Activated CD8-positive, alpha-beta memory T cell treated with anti-CD3 and anti-CD28 coated beads for 1 hour (primary cell): ENCODE measurements at regions not wholly inside any gene's neighbourhood (a gene's known extent, or its start where the extent isn't known, plus 50 kb on each side); places are given as distances from the start of the nearest gene placed in this dataset.
"Not testable (repeated sequence)": the region's sequence is repeated elsewhere in the genome, so short reads cannot be mapped to it uniquely, and the experiment has no call there.

ENCODE experiments used
- DNase-seq, 2 donors: peaks; one replicate each; pipeline ENCODE4 v3.0.0-alpha.2; 2020; ENCODE audit warnings: low read depth in 1 of 2; ENCODE audit errors: extremely low read depth in 1 of 2

DNA sequence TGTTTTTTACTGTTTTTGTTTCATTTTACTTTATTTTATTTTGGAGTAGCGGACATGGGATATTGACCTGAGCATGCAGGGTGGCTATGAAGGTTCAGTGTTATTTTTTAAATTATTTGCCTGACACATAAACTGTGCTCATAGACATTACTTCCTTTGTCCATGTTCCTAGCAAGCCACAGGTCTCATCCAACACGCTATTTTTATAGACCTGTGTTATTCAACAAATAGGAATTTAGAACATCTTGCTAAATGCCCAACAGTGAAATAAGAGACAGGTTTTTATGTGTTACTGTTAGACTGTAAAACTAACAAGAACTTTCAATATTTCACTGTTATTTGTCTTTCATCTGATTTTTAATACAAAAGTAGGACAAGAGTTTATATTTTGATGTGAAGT is 756.4 kb downstream of the KCNT2 start:
- DNase-seq = no peak

DNA sequence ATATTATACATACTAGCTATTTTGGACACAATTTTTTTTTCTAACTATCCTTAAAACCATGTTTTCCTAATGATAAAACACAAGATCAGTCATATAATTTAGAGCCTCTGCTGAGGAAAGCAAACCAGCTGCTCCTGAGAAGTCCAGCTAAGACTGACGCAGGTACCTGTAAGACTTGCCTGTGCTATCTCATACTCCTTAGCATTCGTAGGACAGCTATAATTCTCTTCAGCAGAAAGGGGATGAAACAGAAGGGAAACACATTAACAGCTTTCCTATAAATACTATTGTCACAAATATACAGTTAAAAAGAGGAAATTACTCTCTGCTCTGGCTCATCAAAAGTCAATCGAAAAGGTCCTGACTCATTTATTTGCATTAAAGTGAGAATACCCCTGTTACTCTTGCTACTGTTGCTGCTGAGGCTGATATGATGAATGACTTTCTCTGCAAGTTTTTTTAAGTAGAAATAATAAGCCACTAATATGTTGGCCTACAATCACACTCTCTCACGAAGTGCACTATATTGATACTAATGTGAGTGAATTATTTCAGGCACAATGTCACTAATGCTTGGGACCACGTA is 757.1 kb downstream of the KCNT2 start:
- DNase-seq = no peak

DNA sequence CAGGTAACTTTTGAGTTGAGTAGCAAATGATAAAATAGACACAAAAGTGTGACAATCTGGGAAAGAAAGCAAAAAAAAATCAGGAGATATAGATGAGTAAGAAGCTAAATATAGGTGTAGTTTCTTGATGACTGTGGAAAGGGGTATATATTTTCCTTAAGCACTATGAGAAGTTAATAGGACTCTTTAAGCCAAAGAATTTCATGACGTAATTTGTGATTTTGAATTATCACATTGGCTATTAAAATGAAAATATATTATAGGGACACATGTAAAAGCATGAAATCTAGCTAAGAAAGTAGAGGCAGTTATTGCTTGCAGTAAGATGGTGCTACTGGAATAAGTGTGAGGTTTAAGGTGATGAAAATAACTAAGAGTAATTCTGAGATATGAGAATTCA is 759.1 kb downstream of the KCNT2 start:
- DNase-seq = no peak

DNA sequence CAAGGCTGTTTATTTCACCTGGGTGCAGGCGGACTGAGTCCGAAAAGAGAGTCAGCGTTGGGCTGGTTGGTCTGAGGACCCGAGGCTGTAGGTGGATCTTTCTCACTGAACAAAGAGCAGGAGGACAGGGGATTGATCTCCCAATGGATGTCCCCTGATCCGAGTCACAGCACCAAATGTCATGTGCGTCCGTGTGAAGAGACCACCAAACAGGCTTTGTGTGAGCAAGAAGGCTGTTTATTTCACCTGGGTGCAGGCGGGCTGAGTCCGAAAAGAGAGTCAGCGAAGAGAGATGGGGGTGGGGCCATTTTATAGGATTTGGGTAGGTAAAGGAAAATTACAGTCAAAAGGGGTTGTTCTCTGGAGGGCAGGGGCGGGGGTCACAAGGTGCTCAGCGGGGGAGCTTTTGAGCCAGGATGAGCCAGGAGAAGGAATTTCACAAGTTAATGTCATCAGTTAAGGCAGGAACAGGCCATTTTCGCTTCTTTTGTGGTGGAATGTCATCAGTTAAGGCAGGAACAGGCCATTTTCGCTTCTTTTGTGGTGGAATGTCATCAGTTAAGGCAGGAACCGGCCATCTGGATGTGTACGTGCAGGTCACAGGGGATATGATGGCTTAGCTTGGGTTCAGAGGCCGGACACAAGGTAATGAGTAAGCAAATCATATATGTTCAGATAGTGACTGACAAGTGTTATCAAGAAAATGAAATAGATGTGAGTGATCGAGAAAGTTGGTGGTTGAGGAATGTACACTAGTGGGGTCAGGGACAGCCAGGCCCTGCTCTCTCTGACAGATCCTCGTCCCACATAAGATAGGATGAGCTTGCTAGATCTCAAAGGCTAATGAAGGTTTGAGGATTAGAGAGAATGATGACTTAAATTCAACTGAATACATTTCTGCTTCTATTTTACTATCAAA is 760.0 kb downstream of the KCNT2 start:
- not testable (repeated sequence) for DNase-seq

DNA sequence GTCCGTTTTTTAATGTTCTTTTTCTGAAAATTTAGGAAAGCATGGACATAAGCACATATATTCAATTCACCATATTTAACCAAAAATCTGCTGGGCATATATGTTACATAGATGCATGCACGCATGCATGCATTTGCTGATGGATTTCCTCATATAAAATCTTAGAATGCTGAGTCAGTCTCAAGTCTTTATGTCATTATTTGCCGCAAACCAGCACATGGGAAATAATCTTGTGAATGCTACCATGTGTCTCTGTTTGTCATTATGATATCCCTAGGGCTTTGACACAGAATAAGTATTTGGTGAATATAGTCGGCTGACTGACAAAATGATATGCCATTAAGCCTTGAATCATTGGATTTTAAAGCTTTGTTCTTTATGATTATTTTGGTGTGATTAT is 776.5 kb downstream of the KCNT2 start:
- DNase-seq = no peak

DNA sequence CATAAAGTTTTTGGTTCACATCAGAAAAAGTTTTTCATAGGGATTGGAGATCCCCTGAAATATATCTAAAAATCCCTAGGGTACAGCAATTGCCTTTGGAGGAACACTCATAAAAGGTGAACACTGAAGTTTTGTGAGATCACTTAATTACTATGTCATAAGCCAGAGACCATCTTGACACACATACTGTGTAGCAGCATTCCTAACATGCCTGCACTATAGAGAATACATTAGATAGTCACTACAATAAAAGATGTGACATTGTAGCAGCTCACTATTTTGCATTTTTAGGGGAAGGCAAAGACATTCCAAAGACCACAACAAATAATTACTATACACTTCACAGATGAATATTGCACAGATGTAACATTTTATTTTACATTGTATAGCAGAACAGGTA is 779.9 kb downstream of the KCNT2 start:
- DNase-seq = no peak

DNA sequence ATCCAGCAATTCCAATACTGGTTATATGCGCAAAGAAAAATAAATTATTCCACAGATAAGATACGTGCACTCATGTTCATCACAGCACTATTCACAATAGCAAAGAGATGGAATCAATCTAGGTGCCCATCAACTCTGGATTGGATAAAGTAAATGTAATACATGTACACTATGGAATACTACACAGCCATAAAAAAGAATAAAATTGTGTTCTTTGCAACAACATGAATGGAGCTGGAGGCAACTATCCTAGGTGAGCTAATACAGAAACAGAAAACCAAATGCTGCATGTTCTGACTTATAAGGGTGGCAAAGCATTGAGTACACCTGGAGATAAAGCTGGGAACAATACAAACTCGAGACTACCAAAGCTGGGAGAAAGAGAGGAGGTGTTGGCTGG is 787.3 kb downstream of the KCNT2 start:
- no peak for DNase-seq

DNA sequence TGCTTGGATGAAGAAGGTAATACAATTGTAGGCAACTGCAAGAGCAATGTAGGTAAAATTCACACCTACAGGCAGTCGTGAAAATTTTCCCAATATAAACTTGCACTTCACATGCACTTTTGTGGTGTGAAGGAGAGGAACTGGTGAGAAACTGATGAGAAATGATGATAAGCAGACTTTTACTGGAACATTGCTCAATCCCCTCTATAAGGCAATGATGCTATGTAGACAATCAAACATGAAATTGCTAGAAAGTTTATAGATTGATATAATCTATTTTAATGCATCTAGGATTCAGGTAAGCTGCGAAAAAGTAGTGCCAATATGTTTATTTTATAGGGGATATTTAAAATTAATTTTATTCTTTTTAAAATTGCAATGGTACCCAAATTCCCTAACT is 802.2 kb downstream of the KCNT2 start:
- no peak for DNase-seq

DNA sequence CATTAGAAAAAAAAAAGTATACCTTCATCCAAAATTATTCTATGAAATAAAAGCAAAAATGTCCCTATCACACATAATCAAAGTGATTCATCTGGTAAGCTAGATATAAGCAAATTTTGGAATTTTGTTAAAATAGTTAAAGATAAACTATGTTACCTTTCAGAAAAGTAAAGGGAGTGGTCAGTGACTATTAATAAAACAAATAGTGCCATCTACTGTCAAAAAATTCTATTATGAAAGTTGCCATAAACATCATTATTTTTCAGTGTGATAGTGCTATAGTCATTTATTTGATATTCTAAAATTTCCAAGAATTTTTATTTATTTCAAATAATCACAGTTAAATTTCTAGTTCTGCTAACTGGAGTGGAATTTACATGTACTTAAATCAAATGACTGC is 803.7 kb downstream of the KCNT2 start:
- no peak for DNase-seq

DNA sequence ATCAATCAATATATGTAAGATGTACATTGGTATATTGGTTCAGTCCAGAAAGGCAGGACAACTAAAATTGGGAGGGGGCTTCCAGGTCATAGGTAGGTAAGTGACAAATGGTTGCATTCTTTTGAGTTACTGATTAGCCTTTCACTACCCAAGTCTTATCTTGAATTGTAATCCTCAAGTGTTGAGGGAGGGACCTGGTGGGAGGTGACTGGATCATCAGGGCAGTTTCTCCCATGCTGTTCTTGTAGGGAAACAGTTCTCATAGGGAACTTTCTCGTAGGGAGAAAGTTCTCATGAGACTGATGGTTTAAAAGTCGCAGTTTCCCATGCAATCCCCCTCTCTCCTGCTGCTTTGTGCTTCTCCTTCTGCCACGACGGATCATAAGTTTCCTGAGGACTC is 809.2 kb downstream of the KCNT2 start:
- DNase-seq = no peak

DNA sequence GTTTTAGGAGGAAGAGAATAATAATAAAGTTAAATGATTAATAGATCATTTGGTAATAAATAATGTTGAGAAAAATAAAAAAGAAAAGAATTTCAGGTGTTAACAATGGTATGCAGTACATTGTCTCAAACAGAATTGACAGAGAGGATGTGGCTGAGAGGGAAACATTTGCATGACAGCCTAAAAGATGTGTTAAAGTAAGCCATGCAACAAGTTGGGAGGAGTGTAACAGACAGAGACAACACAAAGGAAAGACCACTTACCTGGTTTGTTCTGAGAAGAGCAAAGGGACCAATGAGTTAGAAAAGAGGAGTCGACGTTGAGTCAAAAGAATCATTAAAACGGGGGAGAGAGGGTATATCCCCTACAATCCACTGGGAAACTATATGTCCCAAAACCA is 814.0 kb downstream of the KCNT2 start:
- DNase-seq = no peak

DNA sequence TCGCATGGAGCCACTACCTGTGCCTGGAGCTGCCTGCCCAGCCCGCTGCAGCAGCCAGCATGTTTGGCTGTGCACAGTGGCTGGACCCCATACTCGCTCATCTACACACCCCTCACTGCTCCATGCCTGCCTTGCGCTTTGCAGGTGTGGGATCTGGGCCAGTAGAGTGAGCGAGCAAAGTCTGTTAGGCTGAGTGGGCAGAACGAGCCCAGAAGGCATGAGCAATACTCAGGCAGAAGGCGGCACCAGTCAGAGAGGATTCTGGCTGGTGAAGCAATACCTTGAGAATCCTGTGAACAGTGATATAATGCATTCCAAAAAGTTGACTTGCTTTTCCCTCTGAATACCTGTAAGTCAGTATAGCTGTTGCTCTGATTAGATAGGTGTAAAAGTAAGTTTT is 816.4 kb downstream of the KCNT2 start:
- no peak for DNase-seq

DNA sequence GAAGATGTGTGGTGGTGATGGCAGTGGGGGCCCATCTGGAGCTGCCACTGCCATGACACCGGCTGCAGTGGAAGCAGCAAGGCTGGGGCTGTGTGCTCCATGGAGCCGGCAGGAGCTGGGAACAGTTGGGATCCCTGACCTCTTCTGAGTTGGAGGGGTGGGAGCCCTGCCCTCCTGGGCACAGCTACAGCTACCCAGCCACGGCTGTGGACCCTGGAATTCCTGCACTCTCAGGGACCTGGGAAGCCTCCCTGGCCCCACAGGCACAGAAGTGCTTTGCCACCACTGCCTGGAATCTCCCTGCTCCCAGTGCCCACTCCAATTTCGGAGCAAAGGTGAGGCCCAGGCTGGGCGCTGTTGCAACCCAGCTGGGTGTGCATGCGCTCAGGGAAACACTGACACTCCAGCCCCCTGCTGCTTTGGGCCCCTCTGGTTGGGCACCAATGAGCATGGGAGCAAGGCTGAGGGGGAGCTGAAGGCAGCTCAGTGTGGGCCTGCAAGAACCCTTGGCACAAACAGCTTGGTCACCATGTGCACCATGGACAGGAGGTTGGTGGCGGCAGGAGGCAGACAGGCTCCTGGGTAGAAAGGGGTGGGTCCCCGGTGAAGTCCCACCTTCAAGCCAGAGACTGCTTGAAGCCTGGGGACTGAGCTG is 817.6 kb downstream of the KCNT2 start:
- DNase-seq = no peak

DNA sequence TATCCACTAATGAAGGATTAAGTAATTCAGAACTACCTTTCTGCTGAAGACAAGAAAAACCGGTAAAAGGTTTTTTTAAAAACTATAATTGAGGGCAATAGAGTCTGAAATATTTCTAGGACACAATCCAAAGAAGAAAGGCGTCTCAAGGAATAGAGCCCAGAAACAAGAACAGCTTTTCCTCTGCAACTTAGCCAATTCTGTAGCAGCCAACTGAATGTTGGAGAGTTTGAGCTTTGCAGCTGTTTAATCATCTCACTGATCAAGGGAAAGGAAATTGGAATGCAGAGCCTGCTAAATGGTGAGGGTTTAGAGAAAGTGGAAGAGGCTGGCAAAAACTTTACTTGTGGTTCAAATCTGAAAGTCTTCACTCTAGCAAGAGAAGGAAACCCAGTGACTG is 818.9 kb downstream of the KCNT2 start:
- DNase-seq = no peak

DNA sequence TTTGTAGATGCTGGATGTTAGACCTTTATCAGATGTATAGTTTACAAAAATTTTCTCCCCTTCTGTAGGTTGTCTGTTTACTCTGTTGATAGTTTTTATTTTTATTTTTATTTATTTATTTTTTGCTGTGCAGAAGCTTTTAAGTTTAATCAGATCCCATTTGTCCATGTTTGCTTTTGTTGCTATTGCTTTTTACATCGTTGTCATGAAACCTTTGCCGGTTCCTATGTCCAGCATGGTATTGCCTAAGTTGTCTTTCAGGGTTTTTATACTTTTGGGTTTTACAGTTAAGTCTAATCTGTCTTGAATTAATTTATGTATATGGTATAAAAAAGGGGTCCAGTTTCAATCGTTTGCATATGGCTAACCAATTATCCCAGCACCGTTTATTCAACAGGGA is 819.5 kb downstream of the KCNT2 start:
- DNase-seq = no peak

DNA sequence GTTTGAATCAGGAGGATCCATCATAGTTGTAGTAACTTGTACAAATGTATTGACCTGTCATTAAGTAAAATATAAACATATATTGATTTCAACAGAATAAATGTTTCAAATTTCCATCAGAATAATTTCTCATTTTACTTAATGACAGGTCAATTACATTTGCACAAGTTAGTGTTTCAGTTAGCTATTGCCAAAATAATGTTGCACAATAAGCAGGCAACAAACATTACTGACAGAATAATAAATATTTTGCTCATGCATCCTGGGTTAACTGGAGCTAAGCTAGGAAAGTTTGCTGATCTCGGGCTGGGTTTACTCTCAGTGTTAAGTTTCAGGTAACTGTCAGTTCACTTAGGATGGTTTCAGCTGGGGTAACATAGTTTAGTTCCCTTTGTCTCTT is 822.4 kb downstream of the KCNT2 start:
- DNase-seq = no peak

DNA sequence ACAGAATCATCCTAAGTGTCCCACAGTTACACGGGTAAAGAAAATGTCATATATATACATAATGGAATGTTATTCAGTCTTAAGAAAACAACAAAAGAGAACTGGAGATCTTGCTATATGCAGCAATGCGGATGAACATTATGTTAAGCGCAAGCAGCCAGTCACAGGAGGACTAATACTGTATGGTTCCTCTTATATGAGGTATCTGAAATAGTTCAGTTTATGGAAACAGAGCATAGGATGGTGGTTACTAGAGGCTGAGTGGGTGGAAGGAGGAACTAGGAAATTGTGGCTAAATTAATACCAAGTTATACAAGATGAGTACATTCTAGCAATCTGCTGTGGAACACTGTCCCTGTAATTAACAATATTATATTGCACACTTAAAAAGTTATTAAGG is 834.3 kb downstream of the KCNT2 start:
- DNase-seq = no peak

DNA sequence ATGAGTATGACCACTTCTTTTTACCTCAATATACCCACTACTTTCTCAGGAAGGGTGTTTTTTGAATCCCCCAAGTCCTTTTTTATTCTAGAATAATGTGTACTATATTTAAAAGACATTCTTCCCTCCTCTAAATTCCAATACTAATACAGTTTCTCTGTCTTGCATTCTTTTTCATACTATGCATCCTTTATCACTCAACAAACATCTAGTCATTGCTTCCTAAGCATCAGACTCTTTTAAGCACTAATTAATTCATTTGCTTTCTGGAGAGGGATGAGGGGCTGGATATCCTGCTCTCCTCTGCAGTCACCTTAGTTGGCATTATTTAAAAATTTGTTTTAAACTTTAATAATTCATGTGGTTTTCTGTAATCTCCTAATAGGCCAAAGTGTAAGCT is 838.8 kb downstream of the KCNT2 start:
- DNase-seq = no peak

DNA sequence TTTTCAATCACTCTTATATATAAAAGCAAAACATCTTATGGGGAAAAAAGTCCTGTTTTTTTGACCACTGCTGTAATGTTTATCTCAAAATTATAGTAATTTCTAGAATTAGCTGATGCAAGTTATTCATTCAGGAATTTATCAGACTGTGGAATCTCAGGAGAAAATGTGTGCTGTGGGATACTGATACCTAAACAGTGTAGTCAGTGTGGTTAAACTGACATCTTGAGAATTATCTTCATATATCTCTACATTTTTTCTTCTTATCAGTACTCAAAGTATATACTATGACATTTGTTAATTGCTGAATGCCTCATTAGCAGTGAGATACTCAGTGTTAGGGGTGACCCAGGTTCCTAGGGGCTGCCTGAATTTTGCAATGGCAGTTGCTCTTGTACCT is 839.3 kb downstream of the KCNT2 start:
- no peak for DNase-seq

DNA sequence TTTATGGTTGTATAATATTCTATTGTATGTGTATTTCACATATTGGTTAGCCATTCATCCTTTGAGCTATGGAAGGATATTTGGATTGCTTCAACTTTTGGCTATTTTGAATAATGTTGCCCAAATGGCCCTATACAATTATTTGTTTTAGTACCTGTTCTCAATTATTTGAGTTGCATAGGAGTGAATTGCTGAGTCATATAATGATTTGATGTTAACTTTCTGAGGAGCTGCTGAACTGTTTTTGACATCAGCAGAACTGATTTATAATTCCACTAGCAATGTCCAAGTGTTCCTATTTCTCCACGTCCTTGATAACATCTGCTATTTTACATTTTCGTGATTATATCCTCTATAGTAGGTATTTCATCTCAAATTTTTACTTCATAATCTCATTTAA is 839.9 kb downstream of the KCNT2 start:
- no peak for DNase-seq

DNA sequence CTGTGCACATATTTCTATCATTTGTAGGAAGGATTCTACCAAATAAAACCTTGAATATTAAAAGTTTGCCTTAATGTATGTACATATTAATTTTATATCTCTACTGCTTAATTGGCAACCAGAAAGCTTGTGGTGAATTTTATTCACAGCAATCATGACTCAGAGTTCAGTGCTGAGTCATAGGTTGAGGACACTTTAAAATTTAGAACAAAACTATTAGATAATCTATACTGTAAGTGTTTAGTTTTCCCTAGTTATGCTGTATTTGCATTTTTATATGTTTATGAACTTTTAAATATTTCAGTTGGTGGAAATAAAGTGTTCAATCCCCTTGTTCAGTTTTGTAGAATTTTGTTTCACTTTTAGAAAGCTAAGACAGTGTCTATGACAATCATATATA is 841.5 kb downstream of the KCNT2 start:
- DNase-seq = no peak

DNA sequence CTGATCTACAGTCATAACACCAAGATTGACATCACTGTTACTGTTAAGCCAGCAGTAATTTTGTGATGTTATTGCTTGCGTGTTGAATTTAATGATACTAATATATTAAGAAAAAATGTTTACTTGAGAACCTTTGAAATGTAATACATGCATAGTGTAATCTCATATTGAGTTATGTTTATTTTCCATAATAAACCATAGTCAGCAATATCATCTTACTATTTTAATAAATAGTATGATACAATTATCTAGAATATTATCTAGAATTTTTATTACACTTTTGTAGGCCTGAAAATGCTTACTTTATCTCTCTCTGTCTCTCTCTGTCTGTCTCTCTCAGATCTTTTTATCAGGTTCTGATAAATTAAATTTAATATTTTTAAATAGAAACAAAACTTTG is 843.1 kb downstream of the KCNT2 start:
- no peak for DNase-seq
